ENCODE measurements at regions not wholly inside any gene's neighbourhood (a gene's known extent, or its start where the extent isn't known, plus 50 kb on each side); places are given as distances from the start of the nearest gene placed in this dataset.

- Histone ChIP-seq H3K27me3 (ENCODE audit: control insufficient read depth in 1 of 2, insufficient read depth in 2 of 2, low read length in 1 of 2) (no peaks in the 10 kb centered on the region), H3K27ac (ENCODE audit: low read depth in 1 of 2, low read length in 2 of 2) (no peak overlapping the region), H3K36me3 (ENCODE audit: control insufficient read depth in 1 of 2, insufficient read depth in 2 of 2, low read length in 1 of 2) (no peaks in the 10 kb centered on the region), H3K9me3 (ENCODE audit: control insufficient read depth, low read length) (no peaks in the 10 kb centered on the region), H3K4me1 (ENCODE audit: control insufficient read depth in 1 of 2, insufficient read depth in 2 of 2, low read length in 2 of 2) (no peaks in the 10 kb centered on the region), H3K4me3 (ENCODE audit: low read length in 2 of 2) (no peak overlapping the region)
- ATAC-seq (ENCODE audit: low FRiP score) (no peak), DNase-seq (peak in 1 of 2 donors; percentile 9)
- intact Hi-C loops (cut with DNase I) = no loop called here
- WGBS, 2 donors = 94% methylated on average over 4 of the region's 4 CpGs
These were observed 80.5 kb upstream of the DHRSX start for GRCh38 chrX:2581296-2581695.

DNA sequence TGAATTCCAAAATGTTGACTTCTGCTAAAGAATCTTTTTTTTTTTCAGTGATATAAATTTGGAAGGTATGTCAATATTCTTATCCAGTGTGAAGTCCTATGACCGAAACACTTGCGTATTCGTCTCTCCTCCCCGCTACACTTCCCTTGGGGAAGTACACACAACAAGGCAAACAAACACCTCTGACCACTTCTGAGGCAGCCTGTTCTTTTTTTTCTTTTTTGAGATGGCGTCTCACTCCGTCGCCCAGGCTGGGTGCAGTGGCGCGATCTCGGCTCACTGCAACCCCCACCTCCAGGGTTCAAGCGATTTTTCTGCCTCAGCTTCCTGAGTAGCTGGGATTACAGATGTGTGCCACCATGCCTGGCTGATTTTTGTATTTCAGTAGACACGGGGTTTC lies 78.1 kb upstream of the DHRSX start:
- 76 to 84% methylated on average over 12 of the region's 12 CpGs for WGBS, 2 donors
- intact Hi-C loops (cut with DNase I) = no loop called here
- Histone ChIP-seq H3K4me3 (ENCODE audit: low read length in 2 of 2) (no peak overlapping the region), H3K36me3 (ENCODE audit: control insufficient read depth in 1 of 2, insufficient read depth in 2 of 2, low read length in 1 of 2) (no peaks in the 10 kb centered on the region), H3K27ac (ENCODE audit: low read depth in 1 of 2, low read length in 2 of 2) (no peak overlapping the region), H3K4me1 (ENCODE audit: control insufficient read depth in 1 of 2, insufficient read depth in 2 of 2, low read length in 2 of 2) (no peaks in the 10 kb centered on the region), H3K9me3 (ENCODE audit: control insufficient read depth, low read length) (no peaks in the 10 kb centered on the region), H3K27me3 (ENCODE audit: control insufficient read depth in 1 of 2, insufficient read depth in 2 of 2, low read length in 1 of 2) (no peaks in the 10 kb centered on the region)
- ATAC-seq (ENCODE audit: low FRiP score) = no peak
- DNase-seq = no peak

DNA sequence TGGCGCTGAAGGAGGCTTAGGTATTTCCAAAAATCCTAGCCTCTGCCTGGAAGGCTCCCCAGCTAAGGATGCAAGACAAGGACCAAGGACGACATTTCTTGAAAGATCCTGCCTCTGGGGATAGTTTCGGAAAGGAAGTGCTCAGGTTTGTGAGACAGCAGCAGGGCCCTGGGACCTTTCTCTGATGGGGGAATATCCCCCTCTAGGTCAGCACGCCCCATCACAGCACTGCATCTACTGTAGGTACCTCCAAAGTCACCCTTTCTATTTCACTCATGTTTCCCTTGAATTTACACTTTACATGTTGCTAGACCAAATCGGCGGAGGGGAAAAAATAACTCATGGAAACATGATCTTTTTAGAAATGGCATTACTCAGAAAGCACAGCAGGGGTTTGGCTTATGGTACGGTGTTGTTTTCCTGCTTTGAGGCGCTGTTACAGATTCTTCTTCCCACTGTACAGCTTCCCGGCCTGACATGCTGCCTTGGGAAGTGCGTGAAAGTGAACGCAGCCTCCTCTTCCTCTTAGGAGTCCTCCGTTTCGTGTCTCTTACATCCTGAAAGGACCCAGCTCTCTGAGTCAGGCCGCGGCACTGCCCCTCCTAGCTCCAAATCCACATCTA lies 77.2 kb upstream of the DHRSX start:
- Histone ChIP-seq H3K27ac (ENCODE audit: low read depth in 1 of 2, low read length in 2 of 2) (no peak overlapping the region), H3K4me3 (ENCODE audit: low read length in 2 of 2) (no peak overlapping the region), H3K36me3 (ENCODE audit: control insufficient read depth in 1 of 2, insufficient read depth in 2 of 2, low read length in 1 of 2) (no peaks in the 10 kb centered on the region), H3K4me1 (ENCODE audit: control insufficient read depth in 1 of 2, insufficient read depth in 2 of 2, low read length in 2 of 2) (no peaks in the 10 kb centered on the region), H3K27me3 (ENCODE audit: control insufficient read depth in 1 of 2, insufficient read depth in 2 of 2, low read length in 1 of 2) (no peaks in the 10 kb centered on the region), H3K9me3 (ENCODE audit: control insufficient read depth, low read length) (no peaks in the 10 kb centered on the region)
- DNase-seq = no peak
- ATAC-seq (ENCODE audit: low FRiP score) = no peak
- intact Hi-C loops (cut with DNase I) = no loop called here
- 42 to 58% methylated on average over 15 of the region's 15 CpGs for WGBS, 2 donors

- DNase-seq = no peak
These were observed 76.0 kb upstream of the DHRSX start for GRCh38 chrX:2576793-2577192.

GRCh38 chrX:2574271-2574670 lies 73.5 kb upstream of the DHRSX start:
- no peaks in the 10 kb centered on the region for H3K36me3 ChIP-seq (ENCODE audit: control insufficient read depth in 1 of 2, insufficient read depth in 2 of 2, low read length in 1 of 2)
- no peak overlapping the region for H3K4me3 ChIP-seq (ENCODE audit: low read length in 2 of 2)
- 89 to 92% methylated on average over 6 of the region's 6 CpGs for WGBS, 2 donors
- DNase-seq (no peak), ATAC-seq (ENCODE audit: low FRiP score) (no peak)
- no peaks in the 10 kb centered on the region for H3K9me3 ChIP-seq (ENCODE audit: control insufficient read depth, low read length)
- intact Hi-C loops (cut with DNase I) = no loop called here
- no peak overlapping the region for H3K27ac ChIP-seq (ENCODE audit: low read depth in 1 of 2, low read length in 2 of 2)
- no peaks in the 10 kb centered on the region for H3K4me1 ChIP-seq (ENCODE audit: control insufficient read depth in 1 of 2, insufficient read depth in 2 of 2, low read length in 2 of 2)
- H3K27me3 ChIP-seq (ENCODE audit: control insufficient read depth in 1 of 2, insufficient read depth in 2 of 2, low read length in 1 of 2) = no peaks in the 10 kb centered on the region

More at GRCh38 chrX:2576793-2577192, 76.0 kb upstream of the DHRSX start:
- intact Hi-C loops (cut with DNase I) = no loop called here
- 94 to 96% methylated on average over 8 of the region's 8 CpGs for WGBS, 2 donors
- Histone ChIP-seq H3K4me3 (ENCODE audit: low read length in 2 of 2) (no peak overlapping the region), H3K36me3 (ENCODE audit: control insufficient read depth in 1 of 2, insufficient read depth in 2 of 2, low read length in 1 of 2) (no peaks in the 10 kb centered on the region), H3K4me1 (ENCODE audit: control insufficient read depth in 1 of 2, insufficient read depth in 2 of 2, low read length in 2 of 2) (no peaks in the 10 kb centered on the region), H3K27ac (ENCODE audit: low read depth in 1 of 2, low read length in 2 of 2) (no peak overlapping the region), H3K9me3 (ENCODE audit: control insufficient read depth, low read length) (no peaks in the 10 kb centered on the region), H3K27me3 (ENCODE audit: control insufficient read depth in 1 of 2, insufficient read depth in 2 of 2, low read length in 1 of 2) (no peaks in the 10 kb centered on the region)
- no peak for ATAC-seq (ENCODE audit: low FRiP score)

GRCh38 chrX:2572740-2573139 lies 72.0 kb upstream of the DHRSX start:
- Histone ChIP-seq H3K9me3 (ENCODE audit: control insufficient read depth, low read length) (no peaks in the 10 kb centered on the region), H3K27me3 (ENCODE audit: control insufficient read depth in 1 of 2, insufficient read depth in 2 of 2, low read length in 1 of 2) (no peaks in the 10 kb centered on the region), H3K36me3 (ENCODE audit: control insufficient read depth in 1 of 2, insufficient read depth in 2 of 2, low read length in 1 of 2) (no peaks in the 10 kb centered on the region), H3K4me1 (ENCODE audit: control insufficient read depth in 1 of 2, insufficient read depth in 2 of 2, low read length in 2 of 2) (no peaks in the 10 kb centered on the region), H3K27ac (ENCODE audit: low read depth in 1 of 2, low read length in 2 of 2) (no peak overlapping the region), H3K4me3 (ENCODE audit: low read length in 2 of 2) (no peak overlapping the region)
- intact Hi-C loops (cut with DNase I) = no loop called here
- no peak for ATAC-seq (ENCODE audit: low FRiP score)
- no peak for DNase-seq
- 80 to 83% methylated on average over 7 of the region's 7 CpGs for WGBS, 2 donors

DNA sequence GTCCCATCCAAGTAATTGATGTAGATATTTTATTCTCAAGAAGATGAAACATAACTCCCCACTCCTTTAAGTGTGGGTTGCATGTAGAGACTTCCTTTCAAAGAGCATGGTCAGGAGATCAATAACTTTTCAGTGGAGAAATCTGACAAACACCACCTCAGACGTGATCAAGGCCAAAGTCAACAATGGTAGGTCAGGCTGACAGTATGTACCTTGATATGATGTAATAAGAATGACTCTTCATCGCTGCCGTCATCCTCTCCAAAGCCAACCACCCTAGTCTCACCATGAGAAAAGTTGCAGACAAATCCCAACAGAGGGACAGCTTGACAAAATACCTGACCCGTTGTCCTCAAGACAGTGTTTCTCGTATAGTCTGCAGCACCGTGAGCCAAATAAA lies 67.3 kb upstream of the DHRSX start:
- H3K4me3 ChIP-seq (ENCODE audit: low read length in 2 of 2) = no peak overlapping the region
- WGBS, 2 donors = 72 to 79% methylated on average over 6 of the region's 6 CpGs
- no peaks in the 10 kb centered on the region for H3K27me3 ChIP-seq (ENCODE audit: control insufficient read depth in 1 of 2, insufficient read depth in 2 of 2, low read length in 1 of 2)
- intact Hi-C loops (cut with DNase I) = no loop called here
- ATAC-seq (ENCODE audit: low FRiP score) (no peak), DNase-seq (no peak)
- H3K27ac ChIP-seq (ENCODE audit: low read depth in 1 of 2, low read length in 2 of 2) = no peak overlapping the region
- H3K36me3 ChIP-seq (ENCODE audit: control insufficient read depth in 1 of 2, insufficient read depth in 2 of 2, low read length in 1 of 2) = no peaks in the 10 kb centered on the region
- H3K9me3 ChIP-seq (ENCODE audit: control insufficient read depth, low read length) = no peaks in the 10 kb centered on the region
- H3K4me1 ChIP-seq (ENCODE audit: control insufficient read depth in 1 of 2, insufficient read depth in 2 of 2, low read length in 2 of 2) = no peaks in the 10 kb centered on the region

DNA sequence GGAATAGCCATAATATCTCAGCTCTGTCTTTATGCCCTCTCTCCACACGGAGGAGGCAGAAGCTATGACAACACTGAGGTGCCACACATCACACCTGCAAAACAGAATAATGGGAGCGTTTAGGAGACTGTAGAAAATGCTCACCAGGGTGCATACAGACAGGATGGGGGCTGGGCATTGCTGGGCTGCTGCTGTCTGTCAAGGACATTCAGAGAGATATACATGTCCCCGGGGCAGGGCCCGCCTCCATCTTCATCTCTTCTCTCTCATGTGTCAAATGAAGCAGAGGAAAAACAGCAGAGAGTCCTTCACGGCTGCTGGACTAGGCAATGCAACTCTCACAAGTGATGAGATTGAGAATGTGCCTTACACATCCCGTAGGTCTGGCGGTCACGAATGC lies 65.3 kb upstream of the DHRSX start:
- Histone ChIP-seq H3K4me3 (ENCODE audit: low read length in 2 of 2) (no peak overlapping the region), H3K27me3 (ENCODE audit: control insufficient read depth in 1 of 2, insufficient read depth in 2 of 2, low read length in 1 of 2) (no peaks in the 10 kb centered on the region), H3K36me3 (ENCODE audit: control insufficient read depth in 1 of 2, insufficient read depth in 2 of 2, low read length in 1 of 2) (no peaks in the 10 kb centered on the region), H3K9me3 (ENCODE audit: control insufficient read depth, low read length) (no peaks in the 10 kb centered on the region), H3K4me1 (ENCODE audit: control insufficient read depth in 1 of 2, insufficient read depth in 2 of 2, low read length in 2 of 2) (no peaks in the 10 kb centered on the region), H3K27ac (ENCODE audit: low read depth in 1 of 2, low read length in 2 of 2) (no peak overlapping the region)
- intact Hi-C loops (cut with DNase I) = no loop called here
- DNase-seq (peak in 1 of 2 donors; percentile 49), ATAC-seq (ENCODE audit: low FRiP score) (no peak)
- WGBS, 2 donors = 77% methylated on average over 8 of the region's 8 CpGs

DNA sequence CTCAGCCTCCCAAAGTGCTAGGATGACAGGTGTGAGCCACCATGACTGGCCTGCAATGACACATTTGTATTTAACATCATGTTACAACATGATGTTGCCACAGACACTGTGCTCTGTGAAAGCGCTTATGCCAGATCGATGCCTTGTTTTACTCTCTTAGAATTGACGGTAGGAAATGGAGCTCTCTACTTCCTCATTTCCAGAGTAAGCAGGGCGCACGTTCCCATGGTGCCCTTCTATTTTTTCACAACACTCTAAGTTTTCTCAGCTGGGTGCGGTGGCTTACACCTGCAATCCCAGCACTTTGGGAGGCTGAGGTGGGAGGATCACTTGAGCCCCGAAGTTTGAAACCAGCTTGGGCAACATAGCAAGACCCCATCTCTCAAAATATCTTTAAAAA lies 60.7 kb upstream of the DHRSX start:
- Histone ChIP-seq H3K27me3 (ENCODE audit: control insufficient read depth in 1 of 2, insufficient read depth in 2 of 2, low read length in 1 of 2) (no peaks in the 10 kb centered on the region), H3K9me3 (ENCODE audit: control insufficient read depth, low read length) (no peaks in the 10 kb centered on the region), H3K4me1 (ENCODE audit: control insufficient read depth in 1 of 2, insufficient read depth in 2 of 2, low read length in 2 of 2) (no peaks in the 10 kb centered on the region), H3K36me3 (ENCODE audit: control insufficient read depth in 1 of 2, insufficient read depth in 2 of 2, low read length in 1 of 2) (no peaks in the 10 kb centered on the region), H3K4me3 (ENCODE audit: low read length in 2 of 2) (no peak overlapping the region), H3K27ac (ENCODE audit: low read depth in 1 of 2, low read length in 2 of 2) (no peak overlapping the region)
- ATAC-seq (ENCODE audit: low FRiP score) (no peak), DNase-seq (no peak)
- intact Hi-C loops (cut with DNase I) = no loop called here
- WGBS, 2 donors = 86 to 88% methylated on average over 7 of the region's 7 CpGs
